Endometrium (tissue), 2 donors: ENCODE measurements at regions not wholly inside any gene's neighbourhood (a gene's known extent, or its start where the extent isn't known, plus 50 kb on each side); places are given as distances from the start of the nearest gene placed in this dataset.

Experiments used
- FAIRE-seq: peaks from 2 replicates; lab custom pipeline; 2012; peaks lifted over from hg19 to GRCh38; lab: Jason Lieb, UNC
- donor health status: control.
- donor health status: control.

GRCh38 chr1:238111516-238111915, 220.8 kb upstream of the ZP4 start:
- no peak for FAIRE-seq

DNA sequence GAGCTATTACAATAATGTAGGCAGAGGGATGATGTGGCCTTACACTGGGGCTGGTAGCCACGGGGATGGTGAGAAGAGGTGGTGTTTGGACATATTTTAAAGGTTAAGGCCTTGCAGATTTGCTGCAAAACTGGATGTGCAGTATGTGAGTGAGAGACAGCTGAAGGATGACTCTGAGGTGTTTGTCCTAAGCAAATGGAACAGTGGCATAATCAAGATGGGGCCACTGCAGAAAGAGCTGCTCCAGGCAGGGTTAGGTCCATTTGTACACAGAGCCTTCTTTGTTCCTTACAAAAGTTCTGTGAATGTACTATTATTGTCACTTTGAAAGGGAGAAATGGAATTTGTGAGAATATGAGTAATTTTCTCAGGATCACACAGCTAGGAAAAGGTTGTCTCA, 220.4 kb upstream of the ZP4 start:
- no peak for FAIRE-seq

- no peak for FAIRE-seq
Measured at GRCh38 chr1:238108417-238108816, 217.7 kb upstream of the ZP4 start.

DNA sequence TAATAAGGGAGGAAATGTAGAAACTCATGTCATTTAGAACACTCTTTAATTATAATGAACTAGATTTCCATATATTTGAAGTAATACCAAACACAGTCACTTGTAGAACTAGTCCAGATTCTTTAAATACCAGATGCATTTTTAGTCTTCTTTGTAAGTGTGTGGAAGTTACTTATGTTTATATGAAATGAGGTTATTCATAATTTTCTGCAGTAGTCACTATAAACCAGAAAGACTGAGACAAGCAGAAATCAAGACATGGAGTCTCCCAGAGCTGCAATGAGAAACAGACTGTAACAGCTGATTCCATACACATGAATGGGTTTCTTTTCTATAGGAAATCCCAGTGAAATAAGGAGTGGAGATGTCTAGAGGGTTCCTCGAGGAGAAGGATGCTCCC, 216.6 kb upstream of the ZP4 start:
- no peak for FAIRE-seq

DNA sequence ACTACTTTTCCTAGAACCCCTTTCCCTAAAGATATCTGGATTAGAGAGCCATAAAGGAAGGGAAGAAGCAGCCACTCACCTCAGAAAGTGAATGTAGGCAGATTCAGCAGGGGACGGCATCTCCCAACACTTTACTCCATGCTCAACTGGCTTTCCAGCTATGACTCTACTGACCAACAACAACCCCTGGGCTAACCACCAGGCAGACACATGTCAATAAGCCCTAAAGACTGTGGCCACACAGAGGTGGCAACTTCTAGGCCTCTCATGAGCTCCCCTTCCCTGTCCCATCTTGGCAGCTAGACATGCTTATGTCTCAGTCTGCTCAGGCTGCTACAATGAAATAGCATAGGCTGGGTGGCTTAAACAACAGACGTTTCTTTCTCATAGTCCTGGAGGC, 214.0 kb upstream of the ZP4 start:
- no peak for FAIRE-seq

GRCh38 chr1:238101923-238102322, 211.2 kb upstream of the ZP4 start:
- no peak for FAIRE-seq

DNA sequence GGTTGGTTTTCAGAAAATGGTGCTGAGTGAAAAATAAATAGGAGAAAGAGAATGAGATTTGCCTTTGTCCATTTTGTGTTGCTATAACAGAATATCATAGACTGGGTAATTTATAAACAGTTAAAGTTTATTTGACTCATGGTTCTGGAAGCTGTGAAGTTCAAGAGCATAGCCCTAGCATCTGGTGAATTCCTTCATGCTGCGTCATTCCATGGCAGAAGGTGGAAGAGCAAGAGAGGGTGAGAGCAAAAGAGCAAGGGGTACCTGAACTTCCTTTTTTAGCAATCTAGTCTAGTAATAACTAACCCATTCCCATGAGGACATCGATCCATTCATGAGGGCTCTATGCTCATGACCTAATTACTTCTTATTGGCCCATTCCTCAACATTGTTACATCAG, 209.1 kb upstream of the ZP4 start:
- FAIRE-seq = no peak

DNA sequence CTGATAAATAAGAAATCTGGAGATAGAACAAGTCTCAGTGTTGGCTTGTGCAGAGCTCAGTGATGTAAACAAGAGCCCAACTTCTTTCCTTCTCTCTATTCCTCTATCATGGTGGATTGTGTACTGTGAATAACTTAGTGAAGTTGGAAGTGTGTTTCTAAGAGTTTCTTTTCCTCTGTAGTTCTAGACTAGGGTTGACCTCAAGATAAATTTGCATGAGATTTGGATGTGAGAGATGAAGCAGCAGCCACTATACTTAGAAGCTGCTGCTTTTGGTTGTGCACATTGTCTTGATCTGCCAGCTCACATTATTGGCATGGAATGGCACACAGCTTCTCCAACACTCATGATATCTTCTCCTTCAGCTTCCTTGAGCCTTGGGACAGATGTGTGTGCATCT, 198.9 kb upstream of the ZP4 start:
- FAIRE-seq = no peak

GRCh38 chr1:238088560-238089290, 198.0 kb upstream of the ZP4 start:
- no peak for FAIRE-seq

GRCh38 chr1:238073991-238074390, 183.3 kb upstream of the ZP4 start:
- FAIRE-seq = no peak

DNA sequence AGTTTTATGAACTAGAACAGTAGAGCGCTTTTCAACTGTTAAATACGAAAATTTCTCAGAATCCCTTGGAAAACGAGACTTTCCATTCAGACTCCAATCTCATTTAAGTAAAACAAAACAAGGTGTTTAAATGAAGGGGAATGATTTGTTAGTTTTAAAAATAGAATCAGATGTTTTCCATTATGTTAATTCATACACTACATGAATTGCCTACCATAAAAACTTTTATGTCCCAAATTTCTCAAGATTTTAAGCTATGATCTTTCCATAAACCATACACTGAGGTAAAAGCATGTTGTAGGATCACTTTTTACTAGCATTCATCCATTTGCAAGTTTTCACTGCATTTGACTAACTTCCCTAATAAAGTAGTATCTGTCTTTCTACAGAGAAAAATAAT, 180.3 kb upstream of the ZP4 start:
- no peak for FAIRE-seq

DNA sequence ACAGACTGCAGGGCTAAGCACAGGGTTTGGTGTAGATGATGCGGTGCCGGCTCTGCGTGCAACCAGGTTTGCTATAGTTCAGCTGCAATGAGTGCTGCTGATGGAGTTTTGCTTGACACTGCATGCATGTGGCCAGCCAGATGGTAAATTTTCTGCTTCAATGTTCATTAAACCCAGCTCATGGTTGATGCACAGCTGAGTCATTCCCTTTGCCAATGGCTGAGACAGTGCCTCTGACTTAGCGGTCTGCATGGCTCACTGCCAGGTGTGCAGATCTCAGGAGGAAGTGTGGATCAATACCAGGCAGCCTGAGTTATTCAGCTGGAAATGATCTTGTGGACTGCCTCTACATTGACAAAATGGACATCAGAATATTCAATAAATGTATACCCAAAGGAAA, 172.7 kb upstream of the ZP4 start:
- no peak for FAIRE-seq

DNA sequence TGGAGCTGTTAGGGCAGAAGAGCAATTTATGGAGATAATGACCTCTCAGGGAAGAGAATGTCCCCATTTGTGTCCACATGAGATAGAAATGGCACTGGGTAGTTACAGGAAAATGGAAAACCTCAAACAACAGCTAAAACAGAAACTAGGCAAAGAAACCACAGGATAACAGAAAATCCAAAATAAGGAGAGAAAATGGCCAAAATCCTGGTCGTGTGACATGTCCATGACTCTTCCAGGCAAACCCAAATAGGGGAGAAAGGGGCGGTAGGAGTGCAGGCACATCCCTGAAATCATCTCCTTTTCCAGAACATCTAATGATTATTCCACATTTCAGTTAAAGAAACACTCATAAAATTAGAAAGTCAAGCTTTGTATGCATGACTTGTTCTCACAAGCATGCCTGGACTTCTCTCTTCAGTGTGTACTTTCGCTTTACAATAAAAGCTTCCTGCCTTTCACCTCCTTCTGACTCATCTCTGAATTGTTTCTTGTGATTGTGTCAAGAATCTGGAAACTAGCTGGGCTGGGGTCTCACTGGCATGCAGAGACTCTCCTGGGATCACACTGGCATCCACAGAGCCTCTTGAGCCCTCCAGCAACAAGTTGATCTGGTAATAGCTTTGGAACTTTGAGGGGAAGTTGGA, 171.4 kb upstream of the ZP4 start:
- FAIRE-seq = no peak

- no peak for FAIRE-seq
Measured at GRCh38 chr1:238060061-238060460, 169.3 kb upstream of the ZP4 start.

- FAIRE-seq = no peak
Measured at GRCh38 chr1:238052496-238053266, 162.0 kb upstream of the ZP4 start.

- no peak for FAIRE-seq
Measured at GRCh38 chr1:238029126-238029525, 138.4 kb upstream of the ZP4 start.

GRCh38 chr1:238027366-238027765, 136.6 kb upstream of the ZP4 start:
- FAIRE-seq = no peak

GRCh38 chr1:238023137-238023536, 132.4 kb upstream of the ZP4 start:
- no peak for FAIRE-seq

DNA sequence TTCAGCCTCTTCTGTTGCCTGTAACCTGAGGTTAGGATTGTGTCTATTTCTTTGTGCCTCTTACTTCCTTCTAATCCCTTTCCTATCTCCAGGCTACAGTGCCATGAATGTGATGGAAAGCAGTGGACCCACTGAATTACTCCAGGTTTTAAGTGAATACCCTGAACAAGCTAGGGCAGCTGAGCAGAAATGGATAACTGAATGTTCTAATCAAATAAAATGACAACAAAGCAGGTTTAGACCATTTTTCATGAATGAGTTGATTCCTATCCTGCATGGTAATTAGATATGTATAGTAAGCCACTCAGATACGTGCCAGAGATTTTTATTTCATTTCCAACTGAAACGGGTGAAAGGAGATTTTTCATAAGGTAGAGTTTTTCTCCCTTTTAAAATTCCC, 127.5 kb upstream of the ZP4 start:
- no peak for FAIRE-seq

GRCh38 chr1:238006779-238007178, 116.1 kb upstream of the ZP4 start:
- no peak for FAIRE-seq

DNA sequence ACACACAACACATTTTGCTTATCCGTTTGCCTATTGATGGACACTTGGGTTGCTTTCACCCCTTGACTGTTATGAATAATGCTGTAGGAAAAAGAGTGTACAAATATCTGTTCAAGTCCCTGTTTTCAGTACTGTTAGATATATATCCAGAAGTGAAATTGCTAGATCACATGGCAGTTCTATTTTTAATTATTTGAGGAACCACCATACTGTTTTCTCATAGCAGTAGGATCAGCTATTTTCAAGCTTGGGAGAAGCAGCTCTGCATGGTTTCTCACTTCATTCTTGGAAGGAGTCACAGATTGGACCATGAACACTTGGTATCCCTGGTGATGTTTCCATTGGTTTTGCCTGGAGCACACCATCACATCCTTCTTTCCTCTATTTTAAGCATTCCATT, 114.4 kb upstream of the ZP4 start:
- no peak for FAIRE-seq

DNA sequence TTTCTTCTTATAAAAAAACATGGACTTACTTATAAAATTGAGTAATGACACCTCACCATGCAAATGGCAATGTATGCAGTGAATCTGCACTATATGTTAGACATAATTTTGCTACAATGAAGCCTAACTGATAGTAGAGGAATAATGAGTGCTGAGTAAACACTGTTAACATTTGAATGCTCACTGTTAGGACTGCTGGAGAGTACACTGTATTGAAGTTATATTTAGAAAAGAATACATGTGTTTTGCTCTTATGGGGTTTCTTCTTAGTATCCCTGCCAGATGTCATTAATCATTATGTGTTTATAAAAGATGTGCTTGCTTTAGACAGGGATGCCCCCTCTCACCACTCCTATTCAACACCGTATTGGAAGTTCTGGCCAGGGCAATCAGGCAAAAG, 111.1 kb upstream of the ZP4 start:
- FAIRE-seq = no peak

GRCh38 chr1:237999426-238000052, 108.8 kb upstream of the ZP4 start:
- FAIRE-seq = no peak
